DOHH2 (cell line): ENCODE measurements at regions not wholly inside any gene's neighbourhood (a gene's known extent, or its start where the extent isn't known, plus 50 kb on each side); places are given as distances from the start of the nearest gene placed in this dataset.

Source experiments
- H3F3A ChIP-seq: fragments of 200-600 bp; sonication (generic), shearing (Covaris generic); 2 replicates; pipeline ENCODE4 v1.6.0; 2016; ENCODE audit warnings: antibody characterized with exemption, mild to moderate bottlenecking; ENCODE audit not compliant: control insufficient read depth, insufficient read depth
- H3K27ac ChIP-seq: fragments of 200-600 bp; sonication (generic); 2 replicates; pipeline ENCODE4 v1.5.1; 2014; ENCODE audit warnings: low read depth, mild to moderate bottlenecking, low read length, moderate library complexity
- H3K27me3 ChIP-seq: fragments of 200-600 bp; sonication (generic); 2 replicates; pipeline ENCODE4 v1.6.1; 2014; ENCODE audit warnings: mild to moderate bottlenecking, low read length, mixed read lengths; ENCODE audit not compliant: control insufficient read depth
- H3K36me3 ChIP-seq: fragments of 200-600 bp; sonication (generic); 2 replicates; pipeline ENCODE4 v1.6.1; 2014; ENCODE audit warnings: mild to moderate bottlenecking, low read length, moderate library complexity, mixed read lengths; ENCODE audit not compliant: control insufficient read depth
- H3K4me1 ChIP-seq: fragments of 200-600 bp; sonication (generic); 2 replicates; pipeline ENCODE4 v1.6.1; 2014; ENCODE audit warnings: mild to moderate bottlenecking, low read length, mixed read lengths; ENCODE audit not compliant: control insufficient read depth
- H3K4me2 ChIP-seq: fragments of 200-600 bp; sonication (generic); 2 replicates; pipeline ENCODE4 v1.6.0; 2014; ENCODE audit warnings: mild to moderate bottlenecking, low read length, moderate library complexity
- H3K4me3 ChIP-seq: fragments of 200-600 bp; sonication (generic); 2 replicates; pipeline ENCODE4 v1.5.1; 2014; ENCODE audit warnings: mild to moderate bottlenecking, low read length, mixed read lengths
- H3K79me2 ChIP-seq: fragments of 200-600 bp; sonication (generic); 2 replicates; pipeline ENCODE4 v1.6.1; 2014; ENCODE audit warnings: mild to moderate bottlenecking, low read length, mixed read lengths; ENCODE audit not compliant: control insufficient read depth
- H3K9me2 ChIP-seq: fragments of 200-600 bp; sonication (generic); replicated peaks from 2 replicates; pipeline ENCODE4 v1.6.1; 2014; ENCODE audit warnings: mild to moderate bottlenecking, low read length, mixed read lengths; ENCODE audit not compliant: control insufficient read depth
- H3K9me3 ChIP-seq: fragments of 200-600 bp; sonication (generic); 2 replicates; pipeline ENCODE4 v1.6.1; 2014; ENCODE audit warnings: antibody characterized with exemption, low read length, mixed read lengths; ENCODE audit not compliant: control insufficient read depth, insufficient read depth
- H4K20me1 ChIP-seq: fragments of 200-600 bp; sonication (generic); 2 replicates; pipeline ENCODE4 v1.6.0; 2014; ENCODE audit warnings: low read depth, mild to moderate bottlenecking, antibody characterized with exemption, low read length, moderate library complexity; ENCODE audit not compliant: control insufficient read depth, insufficient read depth
- CTCF ChIP-seq: fragments of 200-600 bp; sonication (generic); IDR thresholded peaks from one replicate; pipeline ENCODE4 v1.5.1; 2014; ENCODE audit warnings: antibody characterized with exemption, mild to moderate bottlenecking, low read depth, low read length; ENCODE audit not compliant: poor library complexity, severe bottlenecking
- EZH2phosphoT487 ChIP-seq: fragments of 200-600 bp; sonication (generic); IDR thresholded peaks from 2 replicates; pipeline ENCODE4 v1.6.1; 2017; ENCODE audit warnings: borderline replicate concordance, mild to moderate bottlenecking, antibody characterized with exemption, low read length, moderate library complexity, mixed read lengths

DNA sequence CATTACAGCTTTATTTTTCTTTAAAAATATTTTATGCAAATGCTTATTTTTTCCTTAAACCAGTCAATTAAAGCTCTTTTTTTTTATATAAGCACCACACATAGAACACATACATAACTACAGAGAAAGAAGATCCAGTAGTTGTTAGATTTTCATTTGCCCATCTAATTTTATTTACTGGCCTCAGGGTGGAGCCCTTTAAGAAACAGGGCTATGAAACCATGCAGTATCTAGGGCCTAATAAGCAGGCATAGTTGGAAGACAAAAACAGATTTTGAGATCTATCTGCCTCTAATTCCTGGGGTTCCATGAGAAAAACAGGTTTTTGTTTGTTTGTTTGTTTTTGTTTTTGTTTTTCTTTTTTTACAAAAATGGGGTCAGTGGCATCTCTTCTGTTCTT, 120.6 kb downstream of the BCHE start:
- Histone ChIP-seq H3K4me1 (no peaks in the 10 kb centered on the region), H3K4me2 (no peak overlapping the region), H3K79me2 (no peaks in the 10 kb centered on the region), H3K9me2 (no peaks in the 10 kb centered on the region), H3K9me3 (no peaks in the 10 kb centered on the region), H3K27ac (no peak overlapping the region), H3K36me3 (no peaks in the 10 kb centered on the region), H3F3A (no peaks in the 10 kb centered on the region), H3K27me3 (no peaks in the 10 kb centered on the region), H4K20me1 (no peaks in the 10 kb centered on the region), H3K4me3 (no peak overlapping the region)
- TF ChIP-seq CTCF: no peak
- TF ChIP-seq EZH2phosphoT487: no peak

- no peaks in the 10 kb centered on the region for H3K27me3 ChIP-seq
Observed at GRCh38 chr3:165713479-165713878, 123.7 kb downstream of the BCHE start.

DNA sequence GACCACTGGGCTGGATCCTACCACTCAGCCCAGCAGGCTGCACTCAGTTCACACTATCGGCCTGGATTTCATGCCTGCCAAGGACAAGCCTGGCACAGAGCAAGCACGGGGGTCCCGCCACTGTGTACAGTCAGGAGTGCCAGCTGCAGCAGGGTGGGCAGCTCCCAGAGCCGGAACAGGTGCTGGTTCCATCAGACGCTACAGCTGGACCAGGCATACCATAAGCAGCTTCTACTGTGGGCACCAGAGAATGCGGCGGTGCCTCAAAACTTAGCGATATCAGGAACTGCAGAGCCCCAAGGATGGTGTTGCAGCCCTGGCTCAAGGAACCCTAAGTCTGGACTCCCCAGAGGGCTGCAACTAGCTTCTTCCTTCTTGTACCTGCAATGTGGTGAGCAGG, 124.8 kb downstream of the BCHE start:
- H3K4me1 ChIP-seq: no peaks in the 10 kb centered on the region
- no peaks in the 10 kb centered on the region for H3K79me2 ChIP-seq
- H3K9me3 ChIP-seq: no peaks in the 10 kb centered on the region
- no peaks in the 10 kb centered on the region for H3F3A ChIP-seq
- TF ChIP-seq CTCF: no peak
- TF ChIP-seq EZH2phosphoT487: no peak
- no peak overlapping the region for H3K4me2 ChIP-seq
- H3K27ac ChIP-seq: no peak overlapping the region
- H3K27me3 ChIP-seq: no peaks in the 10 kb centered on the region
- no peak overlapping the region for H3K4me3 ChIP-seq
- no peaks in the 10 kb centered on the region for H4K20me1 ChIP-seq
- H3K9me2 ChIP-seq: no peaks in the 10 kb centered on the region
- H3K36me3 ChIP-seq: no peaks in the 10 kb centered on the region

More at GRCh38 chr3:165713479-165713878, 123.7 kb downstream of the BCHE start:
- Histone ChIP-seq H4K20me1 (no peaks in the 10 kb centered on the region), H3K27ac (no peak overlapping the region), H3K79me2 (no peaks in the 10 kb centered on the region), H3K4me3 (no peak overlapping the region), H3K4me1 (no peaks in the 10 kb centered on the region), H3K4me2 (no peak overlapping the region), H3K9me2 (no peaks in the 10 kb centered on the region), H3K9me3 (no peaks in the 10 kb centered on the region), H3F3A (no peaks in the 10 kb centered on the region), H3K36me3 (no peaks in the 10 kb centered on the region)
- no peak for TF ChIP-seq EZH2phosphoT487
- TF ChIP-seq CTCF: no peak

DNA sequence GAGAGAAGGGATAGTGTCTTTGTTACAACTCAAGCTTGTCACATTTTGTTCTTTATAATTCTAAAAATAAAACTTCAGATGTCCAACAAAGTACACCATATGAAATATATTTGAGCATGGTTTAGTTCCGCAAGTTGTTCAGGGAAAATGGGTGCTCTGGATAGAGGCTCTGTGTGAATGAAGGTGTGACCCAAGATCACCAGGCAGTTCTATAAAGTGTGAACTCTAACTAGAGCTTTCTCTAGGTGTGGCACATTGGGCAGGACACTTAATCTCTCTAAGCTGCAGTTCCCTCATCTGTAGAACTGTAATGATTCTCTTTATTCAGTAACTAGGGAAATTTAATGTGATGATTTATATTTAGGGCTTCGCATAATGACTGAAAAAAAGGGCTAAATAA, 139.3 kb downstream of the BCHE start:
- Histone ChIP-seq H3K27ac (no peak overlapping the region), H3K9me2 (no peaks in the 10 kb centered on the region), H3K4me1 (no peaks in the 10 kb centered on the region), H3K27me3 (no peaks in the 10 kb centered on the region), H3K9me3 (no peaks in the 10 kb centered on the region), H3K79me2 (no peaks in the 10 kb centered on the region), H3K36me3 (no peaks in the 10 kb centered on the region), H3K4me3 (no peak overlapping the region), H3K4me2 (no peak overlapping the region), H4K20me1 (no peaks in the 10 kb centered on the region), H3F3A (no peaks in the 10 kb centered on the region)
- no peak for TF ChIP-seq CTCF
- no peak for TF ChIP-seq EZH2phosphoT487
